ENCODE measurements at regions not wholly inside any gene's neighbourhood (a gene's known extent, or its start where the extent isn't known, plus 50 kb on each side); places are given as distances from the start of the nearest gene placed in this dataset.

GRCh38 chr4:108331905-108332632 lies 163.3 kb upstream of the LEF1 start:
- DNase-seq (ENCODE audit: low read depth), result no peak

GRCh38 chr4:108328383-108328732 lies 159.6 kb upstream of the LEF1 start:
- no peak for DNase-seq (ENCODE audit: low read depth)

GRCh38 chr4:108327642-108328382 lies 159.1 kb upstream of the LEF1 start:
- no peak for DNase-seq (ENCODE audit: low read depth)

GRCh38 chr4:108325561-108325960 lies 156.8 kb upstream of the LEF1 start:
- no peak for DNase-seq (ENCODE audit: low read depth)

GRCh38 chr4:108324450-108324849 lies 155.7 kb upstream of the LEF1 start:
- DNase-seq (ENCODE audit: low read depth), result no peak

GRCh38 chr4:108322497-108322896 lies 153.8 kb upstream of the LEF1 start:
- DNase-seq (ENCODE audit: low read depth), result no peak

GRCh38 chr4:108320061-108320460 lies 151.3 kb upstream of the LEF1 start:
- DNase-seq (ENCODE audit: low read depth), result no peak

- no peak for DNase-seq (ENCODE audit: low read depth)
Measured at GRCh38 chr4:108317377-108317776, 148.6 kb upstream of the LEF1 start.

- no peak for DNase-seq (ENCODE audit: low read depth)
Measured at GRCh38 chr4:108315694-108316093, 147.0 kb upstream of the LEF1 start.

GRCh38 chr4:108314900-108315589 lies 146.3 kb upstream of the LEF1 start:
- DNase-seq (ENCODE audit: low read depth), result no peak

- no peak for DNase-seq (ENCODE audit: low read depth)
Measured at GRCh38 chr4:108313546-108314339, 145.0 kb upstream of the LEF1 start.

- no peak for DNase-seq (ENCODE audit: low read depth)
Measured at GRCh38 chr4:108311313-108311712, 142.6 kb upstream of the LEF1 start.

GRCh38 chr4:108303488-108304177 lies 134.9 kb upstream of the LEF1 start:
- no peak for DNase-seq (ENCODE audit: low read depth)

GRCh38 chr4:108301545-108302251 lies 133.0 kb upstream of the LEF1 start:
- DNase-seq (ENCODE audit: low read depth), result no peak

GRCh38 chr4:108297605-108298004 lies 128.9 kb upstream of the LEF1 start:
- no peak for DNase-seq (ENCODE audit: low read depth)

- DNase-seq (ENCODE audit: low read depth), result no peak
Measured at GRCh38 chr4:108292229-108292628, 123.5 kb upstream of the LEF1 start.

GRCh38 chr4:108291137-108291536 lies 122.4 kb upstream of the LEF1 start:
- no peak for DNase-seq (ENCODE audit: low read depth)

- no peak for DNase-seq (ENCODE audit: low read depth)
Measured at GRCh38 chr4:108287834-108288413, 119.2 kb upstream of the LEF1 start.

GRCh38 chr4:108280072-108280471 lies 111.3 kb upstream of the LEF1 start:
- no peak for DNase-seq (ENCODE audit: low read depth)

GRCh38 chr4:108276690-108277089 lies 108.0 kb upstream of the LEF1 start:
- no peak for DNase-seq (ENCODE audit: low read depth)

- no peak for DNase-seq (ENCODE audit: low read depth)
Measured at GRCh38 chr4:108272986-108273385, 104.3 kb upstream of the LEF1 start.

Data from stimulated activated CD8-positive, alpha-beta memory T cell treated with anti-CD3 and anti-CD28 coated beads, Interleukin-12 subunit alpha, Interleukin-12 subunit beta, amount 100 ng/mL, for 1 hour (primary cell).